GM12874 (cell line): ENCODE measurements at regions not wholly inside any gene's neighbourhood (a gene's known extent, or its start where the extent isn't known, plus 50 kb on each side); places are given as distances from the start of the nearest gene placed in this dataset.

Source experiments
- TF ChIP-seq, protein P1 (sequence below): IDR thresholded peaks from 2 replicates; pipeline ENCODE4 v1.5.1; 2011; ENCODE audit warnings: low read depth, mild to moderate bottlenecking, control low read depth, low read length, moderate library complexity; ENCODE audit not compliant: insufficient read depth

DNA sequence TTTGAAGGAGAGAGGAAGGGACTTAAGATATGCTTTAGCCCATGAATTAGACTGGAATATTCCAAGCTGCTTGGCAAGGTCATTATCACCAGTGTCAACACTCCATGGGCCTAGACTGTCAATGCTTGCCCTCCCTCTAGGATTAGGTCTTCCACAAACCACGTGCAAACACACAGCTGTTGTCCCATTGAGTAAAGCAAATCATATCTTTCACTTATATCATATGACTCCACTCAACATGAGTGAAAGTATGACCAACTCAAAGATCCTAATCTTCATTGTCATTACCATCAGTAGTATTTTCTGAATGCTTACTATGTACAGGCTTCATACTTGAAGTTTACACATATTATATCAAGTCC is 57.0 kb upstream of the GRAMD2B start:
- TF ChIP-seq, protein P1, sequence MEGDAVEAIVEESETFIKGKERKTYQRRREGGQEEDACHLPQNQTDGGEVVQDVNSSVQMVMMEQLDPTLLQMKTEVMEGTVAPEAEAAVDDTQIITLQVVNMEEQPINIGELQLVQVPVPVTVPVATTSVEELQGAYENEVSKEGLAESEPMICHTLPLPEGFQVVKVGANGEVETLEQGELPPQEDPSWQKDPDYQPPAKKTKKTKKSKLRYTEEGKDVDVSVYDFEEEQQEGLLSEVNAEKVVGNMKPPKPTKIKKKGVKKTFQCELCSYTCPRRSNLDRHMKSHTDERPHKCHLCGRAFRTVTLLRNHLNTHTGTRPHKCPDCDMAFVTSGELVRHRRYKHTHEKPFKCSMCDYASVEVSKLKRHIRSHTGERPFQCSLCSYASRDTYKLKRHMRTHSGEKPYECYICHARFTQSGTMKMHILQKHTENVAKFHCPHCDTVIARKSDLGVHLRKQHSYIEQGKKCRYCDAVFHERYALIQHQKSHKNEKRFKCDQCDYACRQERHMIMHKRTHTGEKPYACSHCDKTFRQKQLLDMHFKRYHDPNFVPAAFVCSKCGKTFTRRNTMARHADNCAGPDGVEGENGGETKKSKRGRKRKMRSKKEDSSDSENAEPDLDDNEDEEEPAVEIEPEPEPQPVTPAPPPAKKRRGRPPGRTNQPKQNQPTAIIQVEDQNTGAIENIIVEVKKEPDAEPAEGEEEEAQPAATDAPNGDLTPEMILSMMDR, result no peak

DNA sequence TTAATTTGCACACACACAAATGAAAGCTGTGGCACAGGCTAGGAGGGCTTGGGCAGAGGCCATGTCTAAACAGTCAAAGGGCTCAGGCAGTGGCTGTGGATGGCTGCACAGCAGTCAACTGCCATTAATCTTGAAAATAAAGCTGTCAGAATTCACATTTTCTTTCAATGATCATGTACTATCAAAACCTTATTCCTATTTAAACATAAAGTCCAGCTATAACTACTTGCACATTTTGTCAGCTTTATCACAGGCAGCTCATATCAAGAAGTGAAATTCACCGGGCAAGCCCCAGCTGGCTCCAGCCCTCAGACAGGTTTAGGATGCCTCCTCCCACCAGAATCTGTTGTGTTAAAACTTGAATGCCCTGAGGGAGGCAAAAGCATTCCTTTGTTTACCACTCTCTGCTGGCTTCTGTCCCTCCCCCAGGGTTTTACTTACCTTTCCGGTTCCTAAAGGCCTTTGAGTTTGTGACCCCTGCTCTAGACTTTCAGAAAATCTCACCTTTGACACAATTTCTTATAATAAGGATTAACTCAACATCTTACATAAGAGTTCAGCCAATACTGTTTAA is 54.9 kb upstream of the GRAMD2B start:
- TF ChIP-seq, protein P1, result no peak

DNA sequence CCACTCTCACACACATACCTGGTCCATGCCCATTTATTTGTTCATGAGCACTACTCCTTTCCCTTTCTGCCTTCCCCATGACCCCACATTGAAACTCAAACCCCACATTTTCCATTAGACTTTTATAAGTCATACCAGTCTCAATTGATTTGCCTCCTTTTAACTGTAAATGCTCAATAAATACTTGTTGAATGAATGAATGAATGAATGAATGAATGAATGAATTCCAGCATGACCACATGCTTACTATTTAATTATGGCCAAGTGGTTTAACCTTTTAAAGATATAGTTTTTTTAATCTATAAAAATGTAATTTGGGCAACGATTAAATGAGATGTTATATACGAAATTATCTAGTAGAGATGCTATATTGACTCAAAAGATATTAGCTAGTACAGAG is 54.1 kb upstream of the GRAMD2B start:
- TF ChIP-seq, protein P1, result no peak

DNA sequence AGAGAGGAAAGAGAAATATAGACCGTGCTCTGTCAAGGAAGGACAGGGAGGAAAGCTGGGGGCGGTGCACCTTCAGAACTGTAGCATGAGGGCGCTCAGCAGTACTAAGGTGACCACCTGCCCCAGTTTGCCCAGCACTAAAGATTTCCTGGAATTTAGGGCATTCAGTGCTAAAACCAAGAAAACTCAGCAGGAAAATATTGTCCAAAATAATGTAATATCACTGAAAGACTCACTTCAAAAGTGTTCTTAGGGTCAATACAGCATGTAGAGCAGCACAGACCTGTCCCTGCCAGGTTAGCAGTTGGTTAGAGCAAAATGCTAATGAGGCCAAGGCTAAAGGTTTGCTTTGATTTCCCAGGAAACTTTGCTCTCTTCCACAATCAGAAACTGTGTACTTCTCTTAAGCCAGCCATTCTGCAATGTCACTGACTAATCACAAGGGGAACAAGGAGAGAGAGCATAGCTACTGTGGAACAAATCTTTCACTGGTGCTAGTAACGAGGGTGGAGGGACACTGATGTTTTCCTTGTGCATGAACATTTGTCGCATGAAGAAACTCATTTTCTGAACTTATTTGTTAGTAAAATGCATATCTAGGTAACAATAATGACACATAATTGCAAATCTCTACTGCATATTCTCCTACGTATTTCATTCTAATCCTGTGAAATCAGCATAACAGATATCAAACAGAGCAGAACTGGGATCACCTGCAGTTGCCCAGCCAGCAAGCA is 53.0 kb upstream of the GRAMD2B start:
- TF ChIP-seq, protein P1, result 0 out of 2 replicates have a peak, but pooled peaks have one; percentile 8

DNA sequence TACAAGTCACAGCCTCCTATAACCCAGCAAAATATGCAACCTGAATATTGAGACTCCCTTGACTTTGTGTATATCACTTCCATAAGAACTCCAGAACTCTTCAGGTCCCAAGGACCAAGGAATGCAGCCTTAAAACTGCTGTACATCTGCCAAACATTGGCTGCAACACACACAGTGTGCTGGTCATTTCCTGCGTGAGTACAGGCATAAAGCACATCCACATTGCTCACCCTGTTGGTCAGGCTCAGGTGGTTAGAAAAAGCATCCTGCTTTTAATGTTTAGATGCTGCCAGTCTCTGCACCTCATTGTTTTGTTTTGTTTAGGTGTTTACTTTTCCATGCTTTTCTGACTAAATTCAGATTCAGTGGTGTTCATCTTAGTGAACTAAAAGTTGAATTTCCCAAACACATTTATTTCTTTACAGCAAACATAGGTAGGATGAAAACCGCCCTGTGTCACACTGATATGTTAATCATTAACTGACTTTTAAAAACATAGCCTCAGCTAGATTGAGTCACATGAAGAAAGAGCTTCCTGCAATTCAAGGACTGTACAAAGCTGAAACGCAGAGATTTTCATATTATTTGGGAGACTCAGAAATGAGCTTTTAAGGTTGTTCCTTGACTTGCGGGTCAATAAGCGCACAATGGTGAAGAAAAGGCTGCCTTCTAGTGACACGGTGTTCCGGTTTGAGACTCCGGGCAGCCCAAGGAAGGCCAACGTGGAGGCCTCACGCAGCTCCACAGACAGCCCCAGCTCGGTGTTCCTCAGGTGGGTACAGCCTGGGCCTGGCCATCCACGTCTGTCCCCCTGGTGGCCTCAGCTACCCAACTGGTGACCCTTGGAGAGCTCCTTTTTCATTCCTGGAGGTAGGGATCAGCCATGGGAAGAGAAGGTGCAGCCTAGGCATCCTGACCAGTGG is 52.2 kb upstream of the GRAMD2B start:
- TF ChIP-seq, protein P1, result no peak

DNA sequence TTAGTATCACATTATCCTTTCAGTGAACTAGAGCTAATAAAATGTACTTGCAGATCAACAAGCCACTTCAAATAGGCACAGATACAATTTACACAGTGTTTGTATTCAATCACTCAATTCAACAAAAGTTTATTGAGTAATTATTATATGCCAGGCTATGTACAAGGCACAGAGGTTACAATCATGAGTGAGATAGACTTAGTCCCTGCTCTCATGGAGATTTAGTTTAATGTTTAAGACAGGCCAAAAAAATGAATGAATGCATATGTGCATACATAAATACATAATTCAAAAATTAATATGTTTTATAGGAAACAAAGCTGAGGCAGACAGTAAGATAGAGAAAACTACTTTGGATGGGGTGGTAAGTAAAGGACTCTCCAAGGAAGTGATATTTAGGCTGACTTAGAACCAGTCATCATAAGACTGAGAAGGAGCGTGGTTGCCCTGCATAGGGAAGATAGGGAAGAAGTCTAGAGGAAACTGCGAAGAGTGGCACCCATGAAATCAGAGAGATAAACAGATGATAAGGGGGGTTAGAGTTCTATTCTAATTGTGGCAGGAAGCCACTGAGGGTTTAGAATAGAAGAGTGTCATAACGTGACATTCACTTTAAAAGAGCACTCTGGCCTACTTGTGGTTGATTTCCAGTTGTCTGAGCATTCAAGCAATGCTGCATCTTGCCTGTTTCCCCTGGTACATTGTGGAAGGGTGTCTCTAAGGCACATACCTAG is 49.7 kb upstream of the GRAMD2B start:
- TF ChIP-seq, protein P1, result no peak
